CD4-positive, alpha-beta T cell treated with Interleukin-12 subunit alpha and Interleukin-12 subunit beta, for 1 hour (primary cell): ENCODE measurements at regions not wholly inside any gene's neighbourhood (a gene's known extent, or its start where the extent isn't known, plus 50 kb on each side); places are given as distances from the start of the nearest gene placed in this dataset.
"Not testable (repeated sequence)": the region's sequence is repeated elsewhere in the genome, so short reads cannot be mapped to it uniquely, and the experiment has no call there.

ENCODE experiments used
- DNase-seq: peaks from one replicate; pipeline ENCODE4 v3.0.0-alpha.2; 2020

DNA sequence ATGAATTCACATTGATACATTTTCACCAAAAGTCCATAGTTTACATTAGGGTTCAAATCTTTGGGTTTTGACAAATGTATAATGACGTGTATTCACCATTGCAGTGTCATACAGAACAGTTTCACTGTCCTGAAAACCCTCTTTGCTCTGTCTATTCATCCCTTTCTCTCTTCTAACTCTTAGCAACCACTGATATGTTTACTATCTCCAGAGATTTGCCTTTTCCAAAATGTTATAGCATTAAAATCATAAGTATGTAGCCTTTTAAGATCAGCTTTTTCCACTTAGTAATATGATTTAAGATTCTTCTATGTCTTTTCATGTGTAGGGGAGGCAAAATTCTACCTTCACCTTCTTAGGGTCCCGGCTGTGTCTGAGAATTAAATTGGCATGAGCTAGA, 203.8 kb downstream of the TPRG1 start:
- DNase-seq, result no peak

DNA sequence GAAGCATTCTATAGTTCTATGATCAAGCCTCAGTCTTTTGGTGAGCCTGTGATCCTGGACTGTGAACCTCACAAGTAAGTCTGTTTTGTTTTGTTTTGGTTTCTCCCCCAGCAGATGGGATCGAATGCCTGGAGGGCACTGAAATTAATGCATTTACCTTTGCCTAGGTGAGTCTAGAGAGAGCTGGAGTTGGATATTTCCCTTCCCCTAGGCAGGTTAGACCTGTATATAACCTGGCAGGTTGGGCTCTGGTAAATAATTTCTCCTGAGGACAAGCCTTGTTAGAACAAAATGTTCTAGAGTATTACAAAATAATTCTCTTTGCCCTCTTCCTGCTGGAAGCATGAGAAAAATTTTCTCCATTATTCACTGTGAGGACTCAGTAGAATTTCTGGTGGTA, 211.9 kb downstream of the TPRG1 start:
- DNase-seq, result no peak

GRCh38 chr3:189385880-189386279, 214.1 kb downstream of the TPRG1 start:
- DNase-seq, result not testable (repeated sequence)

DNA sequence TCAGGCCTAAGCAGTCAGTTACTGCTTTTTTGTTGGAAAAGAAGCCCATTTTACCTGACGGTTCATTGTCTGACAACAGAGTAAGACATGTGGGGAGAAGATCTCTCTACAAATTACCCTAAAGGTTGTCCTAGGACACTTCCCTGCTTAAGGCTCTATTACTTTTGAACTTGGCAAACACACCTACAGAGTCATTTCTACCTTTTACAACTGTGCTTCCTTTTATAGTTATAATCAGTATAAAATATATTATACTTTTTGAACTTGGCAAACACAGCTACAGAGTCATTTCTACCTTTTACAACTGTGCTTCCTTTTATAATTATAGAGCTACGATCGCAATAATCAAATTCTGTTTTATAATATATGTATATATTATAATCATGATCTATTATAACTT, 215.0 kb downstream of the TPRG1 start:
- no peak for DNase-seq

DNA sequence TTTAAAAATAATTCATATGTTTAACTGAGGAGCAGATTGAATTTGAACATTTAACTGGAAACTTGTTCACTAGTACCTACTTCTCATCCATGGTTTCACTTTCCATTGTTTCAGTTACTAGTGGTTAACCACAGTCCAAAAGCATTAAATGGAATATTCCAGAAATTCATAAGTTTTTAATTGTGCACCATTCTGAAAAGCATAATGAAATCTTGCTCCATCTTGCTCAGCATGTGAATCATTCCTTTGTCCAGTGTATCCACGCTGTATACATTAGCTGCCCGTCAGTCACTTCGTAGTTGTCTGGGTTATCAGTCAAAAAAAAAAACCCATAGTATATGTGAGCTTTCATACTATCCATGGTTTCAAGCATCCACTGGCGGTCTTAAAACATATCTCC, 217.6 kb downstream of the TPRG1 start:
- DNase-seq, result no peak

GRCh38 chr3:189393598-189393997, 221.8 kb downstream of the TPRG1 start:
- peak; percentile 11 for DNase-seq

DNA sequence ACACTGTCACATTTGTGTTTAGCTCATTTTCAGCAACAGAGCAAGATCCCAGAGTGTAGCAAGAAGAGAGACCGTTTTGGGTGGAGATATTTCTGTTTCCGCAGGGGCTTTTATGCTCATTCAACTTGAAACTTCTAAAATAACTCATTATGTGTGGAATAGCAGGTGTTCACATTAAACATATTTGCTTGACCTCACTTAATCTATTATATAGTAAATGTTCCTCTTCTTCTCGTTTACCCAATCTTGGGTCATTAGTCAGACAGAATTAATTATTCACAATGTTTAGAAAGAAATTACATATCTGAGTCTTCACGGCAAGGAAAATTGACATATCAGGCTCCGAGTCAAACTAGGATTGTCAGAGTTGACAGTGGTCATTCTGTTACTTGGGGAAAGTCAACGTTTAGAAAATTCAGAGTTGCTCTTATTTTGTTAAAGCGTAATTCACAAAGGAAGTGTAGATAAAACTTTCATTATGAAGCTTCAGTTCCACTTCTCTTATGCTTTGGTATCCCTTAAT, 222.9 kb downstream of the TPRG1 start:
- no peak for DNase-seq

- DNase-seq, result no peak
Observed at GRCh38 chr3:189395825-189396224, 224.1 kb downstream of the TPRG1 start.

DNA sequence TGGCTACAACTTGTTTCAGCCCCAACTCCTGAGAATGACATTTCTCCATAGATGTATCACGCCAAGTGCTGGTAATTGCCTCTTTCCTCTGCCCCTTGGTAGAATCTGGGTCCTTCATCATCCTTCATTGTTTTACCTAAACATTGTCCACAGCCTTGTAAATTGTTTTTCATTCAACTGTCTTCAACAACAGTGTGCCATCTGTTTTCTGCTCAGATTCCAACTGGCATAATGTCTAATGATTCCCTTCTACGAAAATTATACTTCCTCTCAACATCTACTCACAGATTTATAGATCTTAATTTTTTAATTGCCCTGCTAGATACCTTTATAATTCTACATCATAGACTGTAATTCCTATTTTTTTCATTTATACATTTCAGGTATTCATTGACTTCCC, 226.9 kb downstream of the TPRG1 start:
- DNase-seq, result no peak

- DNase-seq, result no peak
Observed at GRCh38 chr3:189401196-189401595, 229.4 kb downstream of the TPRG1 start.

- DNase-seq, result no peak
Observed at GRCh38 chr3:189403194-189403593, 228.0 kb upstream of the TP63 start.

GRCh38 chr3:189404024-189404423, 227.2 kb upstream of the TP63 start:
- DNase-seq, result no peak

DNA sequence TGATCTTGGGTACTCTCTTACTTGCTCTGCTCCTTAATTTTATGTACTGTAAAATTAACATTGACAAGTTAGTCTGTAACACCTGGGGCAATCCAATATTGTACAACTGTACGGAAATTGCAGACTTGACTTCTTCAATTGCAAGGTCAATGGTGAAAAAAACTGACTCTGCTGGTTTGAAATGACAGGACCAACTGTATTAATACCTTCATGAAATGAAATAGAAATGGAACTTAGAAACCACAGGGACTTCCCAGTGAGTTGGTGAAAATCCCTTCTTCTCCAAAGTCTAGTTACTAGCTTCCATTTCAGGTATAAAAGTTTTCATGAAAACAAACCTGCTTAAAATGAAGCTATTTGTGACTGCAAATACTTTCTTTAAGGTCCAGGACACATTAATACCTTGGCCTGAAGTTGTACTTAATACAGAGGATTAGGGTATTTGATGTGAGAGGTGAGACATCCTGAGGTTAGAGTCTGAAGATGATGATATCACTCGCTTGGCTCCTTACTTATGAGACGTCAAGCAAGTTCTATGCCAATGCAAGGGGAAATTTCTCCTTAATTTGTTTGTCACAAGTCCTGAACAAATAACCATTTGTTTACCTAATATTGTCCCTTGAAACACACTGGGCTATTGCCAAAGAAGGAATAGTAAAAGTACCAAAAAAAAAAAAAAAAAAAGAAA, 226.2 kb upstream of the TP63 start:
- DNase-seq, result no peak

GRCh38 chr3:189406148-189406547, 225.0 kb upstream of the TP63 start:
- no peak for DNase-seq

DNA sequence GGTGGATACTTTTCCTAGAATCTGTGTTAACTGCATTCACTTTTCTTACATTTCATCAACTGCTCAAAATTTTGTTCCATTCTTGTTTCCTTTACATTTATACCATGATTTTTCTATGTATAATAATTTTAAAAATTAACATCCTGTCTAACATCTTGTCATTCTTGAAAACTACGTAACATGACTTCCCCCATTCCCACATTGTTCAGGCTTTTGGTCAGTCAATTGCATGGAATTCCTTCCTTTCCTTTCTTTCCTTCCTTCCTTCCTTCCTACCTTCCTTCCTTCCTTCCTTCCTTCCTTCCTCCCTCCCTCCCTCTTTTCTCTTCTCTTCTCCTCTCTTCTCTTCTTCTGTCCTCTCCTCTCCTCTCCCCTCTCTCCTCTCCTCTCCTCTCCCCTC, 220.7 kb upstream of the TP63 start:
- DNase-seq, result no peak

- no peak for DNase-seq
Observed at GRCh38 chr3:189419038-189419437, 212.2 kb upstream of the TP63 start.

DNA sequence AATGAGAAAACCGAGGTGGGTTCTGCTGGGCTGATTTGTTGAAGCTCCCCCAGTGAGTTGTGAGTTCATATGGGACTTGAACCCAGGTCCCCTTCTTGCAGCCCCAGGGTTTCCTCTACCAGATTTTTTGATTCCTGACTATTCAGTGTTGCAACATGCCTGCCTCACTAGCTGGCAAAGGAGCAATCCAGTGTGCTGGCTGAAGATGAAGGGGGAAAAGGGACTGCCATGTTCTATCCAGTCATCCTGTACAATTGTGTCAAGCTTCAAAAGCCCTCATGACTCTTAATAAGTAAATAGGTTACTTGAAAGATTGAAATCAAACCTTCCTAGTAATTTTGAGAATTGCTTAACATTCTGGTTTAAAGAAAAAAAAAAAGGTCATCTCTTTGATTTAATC, 211.5 kb upstream of the TP63 start:
- DNase-seq, result no peak

- DNase-seq, result no peak
Observed at GRCh38 chr3:189424922-189425321, 206.3 kb upstream of the TP63 start.

DNA sequence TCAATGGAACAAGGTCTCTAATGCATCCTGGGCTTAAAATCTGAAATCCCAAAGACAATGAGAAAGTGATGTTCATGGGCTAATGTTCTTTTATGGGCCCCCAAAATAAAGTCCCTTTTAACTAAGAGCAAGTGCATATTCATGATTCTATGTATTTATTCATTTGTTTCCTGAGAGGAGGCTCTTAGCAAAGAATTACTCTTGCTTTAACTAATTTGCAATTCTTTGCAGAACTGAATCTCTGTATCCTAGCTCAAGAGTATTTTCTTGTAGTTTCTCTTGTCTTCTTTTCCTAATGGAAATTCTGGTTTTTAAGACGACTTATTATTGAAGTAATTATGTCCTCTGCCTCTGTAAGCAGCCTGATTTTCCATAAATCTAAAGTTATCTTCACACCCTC, 202.2 kb upstream of the TP63 start:
- no peak for DNase-seq

DNA sequence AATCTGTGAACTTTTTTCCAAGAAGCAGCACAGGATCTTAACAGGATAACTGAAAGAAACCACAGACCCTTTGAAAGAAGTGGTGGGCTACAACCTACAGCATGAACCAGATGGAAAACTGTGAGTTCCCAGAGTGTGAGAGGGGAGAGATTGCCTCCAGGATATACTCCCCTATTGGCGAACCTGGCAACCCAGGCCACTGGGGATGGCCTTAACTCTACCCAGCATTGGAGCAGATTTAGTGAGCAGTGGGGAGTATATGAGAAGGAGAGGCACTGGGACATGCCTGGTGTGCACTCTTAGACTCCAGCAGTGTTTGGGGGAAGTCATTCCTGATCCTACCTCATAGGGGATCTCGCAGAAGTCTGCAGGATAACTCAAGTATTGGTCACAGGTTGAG, 201.0 kb upstream of the TP63 start:
- DNase-seq, result no peak

GRCh38 chr3:189442257-189442656, 188.9 kb upstream of the TP63 start:
- DNase-seq, result not testable (repeated sequence)

DNA sequence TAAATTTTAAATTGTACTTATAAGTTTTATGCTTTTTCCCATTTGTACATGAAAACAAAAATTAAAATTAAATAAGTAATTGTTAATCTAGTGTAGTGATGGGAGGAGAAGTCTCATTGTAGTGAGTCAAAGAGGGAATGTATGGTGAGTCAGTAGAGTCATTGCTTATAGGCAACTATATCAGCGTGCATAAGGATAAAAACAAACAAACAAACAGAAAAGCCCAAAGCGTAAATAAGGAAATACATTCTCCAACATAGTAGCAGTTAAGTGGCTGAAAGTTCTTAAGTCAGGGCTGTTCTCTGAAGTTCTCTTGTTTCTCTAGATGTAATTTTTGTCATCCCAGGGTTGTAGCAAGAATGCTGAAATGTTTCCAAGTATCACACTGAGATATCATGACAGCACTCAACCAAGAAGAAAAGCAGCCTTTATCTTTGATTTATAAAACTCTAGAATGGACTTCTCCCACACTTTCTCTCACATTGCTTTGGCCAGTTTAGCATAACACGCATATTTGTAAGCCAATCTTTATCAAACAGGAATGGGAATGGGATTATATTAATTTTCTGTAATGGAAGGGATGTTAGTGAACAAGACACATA, 184.1 kb upstream of the TP63 start:
- no peak for DNase-seq

DNA sequence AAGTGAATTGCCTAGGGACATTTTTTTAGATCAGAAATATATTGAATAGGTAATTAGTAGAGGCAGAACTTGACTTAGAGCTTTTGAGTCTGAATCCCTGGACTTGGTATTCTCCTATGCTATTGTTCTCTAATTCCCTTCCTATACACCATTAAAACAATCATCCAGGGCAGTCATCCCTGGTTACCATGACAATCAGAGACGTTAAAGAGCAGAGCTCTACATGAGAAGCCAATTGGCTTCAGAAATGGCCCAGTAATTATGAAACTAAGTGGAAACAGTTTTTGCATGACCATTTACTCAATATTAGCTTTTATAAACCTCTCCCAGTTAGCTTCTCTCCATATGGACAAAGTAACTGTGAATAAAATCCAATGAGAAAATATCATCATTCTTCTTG, 182.1 kb upstream of the TP63 start:
- no peak for DNase-seq

GRCh38 chr3:189455009-189455408, 176.2 kb upstream of the TP63 start:
- no peak for DNase-seq
